HG03103 (cell line): ENCODE measurements at regions not wholly inside any gene's neighbourhood (a gene's known extent, or its start where the extent isn't known, plus 50 kb on each side); places are given as distances from the start of the nearest gene placed in this dataset.

Experiments
- ATAC-seq: cut with Tn5 transposase; IDR thresholded peaks from one replicate; pipeline ENCODE4 v1.9.1; 2021; ENCODE audit warnings: low read depth; ENCODE audit not compliant: unreplicated experiment

GRCh38 chr1:218525451-218526197 lies 180.5 kb downstream of the TGFB2 start:
- no peak for ATAC-seq

GRCh38 chr1:218526198-218526580 lies 181.1 kb downstream of the TGFB2 start:
- ATAC-seq, result no peak

- no peak for ATAC-seq
These were observed 182.6 kb downstream of the TGFB2 start for GRCh38 chr1:218527737-218528136.

- ATAC-seq, result no peak
These were observed 184.6 kb downstream of the TGFB2 start for GRCh38 chr1:218529646-218530300.

GRCh38 chr1:218531936-218532335 lies 186.8 kb downstream of the TGFB2 start:
- ATAC-seq, result no peak

GRCh38 chr1:218536296-218536986 lies 191.3 kb downstream of the TGFB2 start:
- ATAC-seq, result no peak

- no peak for ATAC-seq
These were observed 192.2 kb downstream of the TGFB2 start for GRCh38 chr1:218537122-218537913.

GRCh38 chr1:218538341-218538740 lies 193.2 kb downstream of the TGFB2 start:
- no peak for ATAC-seq

GRCh38 chr1:218546314-218546713 lies 201.2 kb downstream of the TGFB2 start:
- ATAC-seq, result no peak

- no peak for ATAC-seq
These were observed 203.0 kb downstream of the TGFB2 start for GRCh38 chr1:218547957-218548730.

GRCh38 chr1:218548764-218549163 lies 203.6 kb downstream of the TGFB2 start:
- ATAC-seq, result no peak

GRCh38 chr1:218553197-218553596 lies 208.1 kb downstream of the TGFB2 start:
- no peak for ATAC-seq

- ATAC-seq, result no peak
These were observed 210.9 kb downstream of the TGFB2 start for GRCh38 chr1:218556016-218556415.

GRCh38 chr1:218557731-218558130 lies 212.6 kb downstream of the TGFB2 start:
- no peak for ATAC-seq

GRCh38 chr1:218558271-218558810 lies 213.2 kb downstream of the TGFB2 start:
- no peak for ATAC-seq

GRCh38 chr1:218565377-218565776 lies 220.2 kb downstream of the TGFB2 start:
- no peak for ATAC-seq

GRCh38 chr1:218568962-218569550 lies 223.9 kb downstream of the TGFB2 start:
- ATAC-seq, result no peak

- no peak for ATAC-seq
These were observed 225.3 kb downstream of the TGFB2 start for GRCh38 chr1:218570456-218570855.

GRCh38 chr1:218571491-218571890 lies 226.4 kb downstream of the TGFB2 start:
- ATAC-seq, result no peak
